T-helper 1 cell treated with Interleukin-12 subunit alpha and Interleukin-12 subunit beta and Interleukin-4 antibody, amounts not matched to agents 30 ng/mL and 1 ng/mL, for 36 hours (primary cell): ENCODE measurements at regions not wholly inside any gene's neighbourhood (a gene's known extent, or its start where the extent isn't known, plus 50 kb on each side); places are given as distances from the start of the nearest gene placed in this dataset.

Experiments used
- intact Hi-C: fragments of 100-400 bp; cut with micrococcal nuclease; formaldehyde crosslinking; loops from one replicate; pipeline ENCODE4 v1.15.1; 2024

GRCh38 chr13:78341032-78341431, 262.3 kb downstream of the POU4F1 start:
- intact Hi-C loops = no loop called here

GRCh38 chr13:78339927-78340326, 263.4 kb downstream of the POU4F1 start:
- intact Hi-C loops = no loop called here

- intact Hi-C loops = no loop called here
These were observed 269.3 kb downstream of the POU4F1 start for GRCh38 chr13:78334059-78334458.

GRCh38 chr13:78326633-78327032, 276.7 kb downstream of the POU4F1 start:
- intact Hi-C loops = no loop called here

GRCh38 chr13:78325585-78325984, 277.8 kb downstream of the POU4F1 start:
- intact Hi-C loops = no loop called here

- intact Hi-C loops = no loop called here
These were observed 279.5 kb downstream of the POU4F1 start for GRCh38 chr13:78323848-78324247.

GRCh38 chr13:78323040-78323439, 280.3 kb downstream of the POU4F1 start:
- intact Hi-C loops = no loop called here

- intact Hi-C loops = no loop called here
These were observed 284.2 kb downstream of the POU4F1 start for GRCh38 chr13:78319101-78319627.

- intact Hi-C loops = no loop called here
These were observed 286.3 kb downstream of the POU4F1 start for GRCh38 chr13:78317030-78317429.

GRCh38 chr13:78309497-78310180, 293.7 kb downstream of the POU4F1 start:
- intact Hi-C loops = no loop called here

- intact Hi-C loops = no loop called here
These were observed 296.7 kb downstream of the POU4F1 start for GRCh38 chr13:78306519-78307206.

- intact Hi-C loops = no loop called here
These were observed 298.2 kb downstream of the POU4F1 start for GRCh38 chr13:78305171-78305570.

- intact Hi-C loops = no loop called here
These were observed 303.3 kb downstream of the POU4F1 start for GRCh38 chr13:78299832-78300623.

GRCh38 chr13:78298657-78299056, 304.7 kb downstream of the POU4F1 start:
- intact Hi-C loops = no loop called here

- intact Hi-C loops = no loop called here
These were observed 316.6 kb downstream of the POU4F1 start for GRCh38 chr13:78286748-78287147.

GRCh38 chr13:78265098-78265497, 338.3 kb downstream of the POU4F1 start:
- intact Hi-C loops = no loop called here

GRCh38 chr13:78258304-78258703, 339.7 kb upstream of the EDNRB start:
- intact Hi-C loops = no loop called here

- intact Hi-C loops = no loop called here
These were observed 337.9 kb upstream of the EDNRB start for GRCh38 chr13:78256484-78256883.

- intact Hi-C loops = no loop called here
These were observed 335.5 kb upstream of the EDNRB start for GRCh38 chr13:78254113-78254512.

- intact Hi-C loops = no loop called here
These were observed 328.7 kb upstream of the EDNRB start for GRCh38 chr13:78247362-78247761.

GRCh38 chr13:78241278-78241919, 322.8 kb upstream of the EDNRB start:
- intact Hi-C loops = loop anchor here (1.0 kb wide), 1 partner anchor 737 kb away; no protein-coding TSS in a partner anchor
